T-cell (primary cell): ENCODE measurements at regions not wholly inside any gene's neighbourhood (a gene's known extent, or its start where the extent isn't known, plus 50 kb on each side); places are given as distances from the start of the nearest gene placed in this dataset.

Experiments
- ATAC-seq, 4 experiments: fragments of 200-7000 bp in 3 of 4; fragments of 150-1000 bp in 1 of 4; cut with Tn5 transposase; replicated peaks in 1 of 4; 1 replicate in 3 of 4; 2 replicates in 1 of 4; pipeline ENCODE4 v1.10.0; 2021; ENCODE audit warnings: moderate library complexity in 3 of 4, mild to moderate bottlenecking in 2 of 4, moderate number of reproducible peaks in 1 of 4
- CTCF ChIA-PET, 2 donors: fragments of 300-600 bp; sonication (Branson Sonifier 250); formaldehyde crosslinking; loops; one replicate each; lab custom pipeline; 2022; ENCODE audit warnings: antibody characterized with exemption in 2 of 2; lab: Charles Lee
- POLR2A ChIA-PET, 2 donors: fragments of 300-600 bp; sonication (Branson Sonifier 250); formaldehyde crosslinking; loops; one replicate each; lab custom pipeline; 2022; ENCODE audit warnings: antibody characterized with exemption in 2 of 2; lab: Charles Lee
- DNase-seq, 35 experiments: peaks; one replicate each; pipeline versions ENCODE4 v3.0.0 to v3.0.0-alpha.2; 2013 to 2023
- H3K27ac ChIP-seq: one replicate; pipeline ENCODE4 v1.5.1; 2013; ENCODE audit warnings: low read length
- H3K27me3 ChIP-seq, 2 experiments: replicated peaks in 1 of 2; 1 replicate in 1 of 2; 2 replicates in 1 of 2; pipeline versions ENCODE4 v1.6.1 to v1.7.0; 2013; ENCODE audit warnings: low read length in 1 of 2, mixed read lengths in 1 of 2; ENCODE audit not compliant: control insufficient read depth in 2 of 2, insufficient read depth in 2 of 2; ENCODE audit errors: extremely low read depth in 1 of 2
- H3K36me3 ChIP-seq, 2 donors: 1 replicate in 1 of 2; 2 replicates in 1 of 2; pipeline versions ENCODE4 v1.6.1 to v1.7.0; 2013; ENCODE audit warnings: low read length in 1 of 2; ENCODE audit not compliant: control insufficient read depth in 2 of 2, insufficient read depth in 1 of 2; ENCODE audit errors: extremely low read depth in 1 of 2
- H3K4me1 ChIP-seq, 2 experiments: 1 replicate in 1 of 2; 2 replicates in 1 of 2; pipeline versions ENCODE4 v1.6.1 to v1.7.0; 2013; ENCODE audit warnings: low read length in 2 of 2, mixed read lengths in 1 of 2; ENCODE audit not compliant: insufficient read depth in 2 of 2, control insufficient read depth in 1 of 2; ENCODE audit errors: extremely low read depth in 1 of 2
- H3K4me3 ChIP-seq, 2 donors: 1 replicate in 1 of 2; 2 replicates in 1 of 2; pipeline versions ENCODE4 v1.5.1 to v1.7.0; 2013; ENCODE audit warnings: mild to moderate bottlenecking in 2 of 2, low read length in 1 of 2, moderate library complexity in 1 of 2; ENCODE audit not compliant: control insufficient read depth in 1 of 2; ENCODE audit errors: extremely low read depth in 1 of 2
- H3K9me3 ChIP-seq: 2 replicates; pipeline ENCODE4 v1.7.0; 2013
- H3K27ac Mint-ChIP-seq, 2 donors: one replicate each; pipeline ENCODE4 v1.8.0; 2020 to 2021; ENCODE audit warnings: mild to moderate bottlenecking in 2 of 2, mixed read lengths in 2 of 2
- H3K27me3 Mint-ChIP-seq, 2 donors: one replicate each; pipeline ENCODE4 v1.8.0; 2021 to 2022; ENCODE audit warnings: mixed read lengths in 2 of 2
- H3K36me3 Mint-ChIP-seq: one replicate; pipeline ENCODE4 v1.8.0; 2021; ENCODE audit warnings: mixed read lengths
- H3K4me1 Mint-ChIP-seq, 3 donors: one replicate each; pipeline ENCODE4 v1.8.0; 2020 to 2022; ENCODE audit warnings: mixed read lengths in 3 of 3, mild to moderate bottlenecking in 1 of 3
- H3K4me3 Mint-ChIP-seq, 3 donors: one replicate each; pipeline ENCODE4 v1.8.0; 2020 to 2022; ENCODE audit warnings: mild to moderate bottlenecking in 3 of 3, mixed read lengths in 3 of 3, moderate library complexity in 3 of 3
- H3K9me3 Mint-ChIP-seq, 3 donors: one replicate each; pipeline ENCODE4 v1.8.0; 2020 to 2022; ENCODE audit warnings: mixed read lengths in 3 of 3
- WGBS: methylation state at CpG from one replicate; pipeline ENCODE4 v1.1.5; 2013; ENCODE audit warnings: missing lambda C conversion rate; ENCODE audit not compliant: insufficient coverage; 5-methylcytosine and 5-hydroxymethylcytosine counted together

DNA sequence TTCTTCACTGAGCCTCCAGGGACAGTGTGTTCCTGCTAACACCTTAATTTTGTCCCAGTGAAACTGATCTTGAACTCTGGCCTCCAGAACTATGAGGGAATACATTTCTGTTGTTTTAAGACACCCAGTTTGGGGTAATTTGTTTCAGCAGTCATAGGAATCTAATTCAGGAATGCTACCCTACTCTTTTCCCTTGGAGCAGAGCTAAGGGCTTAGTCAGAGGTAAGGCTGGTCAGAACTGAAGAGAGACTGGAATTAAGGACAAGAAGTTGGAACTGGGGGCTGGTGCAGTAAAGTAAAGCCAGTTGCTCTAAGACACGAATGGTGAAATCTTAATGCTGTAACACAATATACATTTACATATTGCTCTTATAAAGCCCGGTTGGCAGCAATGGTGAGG lies 809.7 kb downstream of the MAFB start:
- no CpG with 5 or more reads among the region's 2 CpGs for WGBS
- H3K4me1 Mint-ChIP-seq: no peaks in the 10 kb centered on the region
- H3K9me3 ChIP-seq: no peaks in the 10 kb centered on the region
- CTCF ChIA-PET: no interaction called here
- H3K27me3 ChIP-seq: peaks cover 0 to 5% of the 10 kb centered on the region in 2 experiments
- ATAC-seq: no peak
- peaks cover 0 to 5% (median 4%) of the 10 kb centered on the region in 3 donors for H3K9me3 Mint-ChIP-seq
- no peak overlapping the region for H3K4me3 Mint-ChIP-seq
- no peak overlapping the region for H3K27ac Mint-ChIP-seq
- peaks cover 4 to 6% of the 10 kb centered on the region in 2 donors for H3K27me3 Mint-ChIP-seq
- POLR2A ChIA-PET: no interaction called here
- H3K36me3 ChIP-seq: no peaks in the 10 kb centered on the region
- no peak for DNase-seq
- no peaks in the 10 kb centered on the region for H3K36me3 Mint-ChIP-seq
- H3K4me1 ChIP-seq: no peaks in the 10 kb centered on the region
- H3K4me3 ChIP-seq: no peak overlapping the region
- H3K27ac ChIP-seq: no peak overlapping the region

GRCh38 chr20:39878809-39879208 lies 810.2 kb downstream of the MAFB start:
- Histone ChIP-seq H3K27me3 (peaks cover 0 to 5% of the 10 kb centered on the region in 2 experiments), H3K4me1 (no peaks in the 10 kb centered on the region), H3K9me3 (no peaks in the 10 kb centered on the region), H3K36me3 (no peaks in the 10 kb centered on the region), H3K4me3 (no peak overlapping the region), H3K27ac (no peak overlapping the region)
- DNase-seq: no peak
- Mint-ChIP-seq H3K27ac (no peak overlapping the region), H3K4me1 (no peaks in the 10 kb centered on the region), H3K9me3 (peaks cover 0 to 5% (median 4%) of the 10 kb centered on the region in 3 donors), H3K36me3 (no peaks in the 10 kb centered on the region), H3K27me3 (peaks cover 4 to 6% of the 10 kb centered on the region in 2 donors), H3K4me3 (no peak overlapping the region)
- CTCF ChIA-PET: no interaction called here
- ATAC-seq: no peak
- WGBS: no CpG with 5 or more reads among the region's 2 CpGs
- POLR2A ChIA-PET: no interaction called here

- ChIA-PET CTCF (no interaction called here), POLR2A (no interaction called here)
- Mint-ChIP-seq H3K27me3 (peaks cover 4 to 6% of the 10 kb centered on the region in 2 donors), H3K4me1 (no peaks in the 10 kb centered on the region), H3K27ac (no peak overlapping the region), H3K36me3 (no peaks in the 10 kb centered on the region), H3K4me3 (no peak overlapping the region), H3K9me3 (peaks cover 0 to 5% (median 4%) of the 10 kb centered on the region in 3 donors)
- ATAC-seq (no peak), DNase-seq (no peak)
- Histone ChIP-seq H3K27me3 (peaks cover 0 to 5% of the 10 kb centered on the region in 2 experiments), H3K27ac (no peak overlapping the region), H3K36me3 (no peaks in the 10 kb centered on the region), H3K4me3 (no peak overlapping the region), H3K4me1 (no peaks in the 10 kb centered on the region), H3K9me3 (no peaks in the 10 kb centered on the region)
- WGBS: 50% methylated on average over 1 of the region's 2 CpGs
Observed at GRCh38 chr20:39878320-39878719, 810.7 kb downstream of the MAFB start.

- no peak overlapping the region for H3K4me3 Mint-ChIP-seq
- no peaks in the 10 kb centered on the region for H3K36me3 Mint-ChIP-seq
- ChIA-PET CTCF (no interaction called here), POLR2A (no interaction called here)
- peaks cover 0 to 5% of the 10 kb centered on the region in 2 experiments for H3K27me3 ChIP-seq
- ATAC-seq: no peak
- no peaks in the 10 kb centered on the region for H3K4me1 Mint-ChIP-seq
- DNase-seq: no peak
- no peak overlapping the region for H3K27ac ChIP-seq
- H3K27ac Mint-ChIP-seq: no peak overlapping the region
- H3K9me3 ChIP-seq: no peaks in the 10 kb centered on the region
- no peaks in the 10 kb centered on the region for H3K36me3 ChIP-seq
- H3K4me3 ChIP-seq: no peak overlapping the region
- no peaks in the 10 kb centered on the region for H3K4me1 ChIP-seq
- peaks cover 0 to 5% (median 4%) of the 10 kb centered on the region in 3 donors for H3K9me3 Mint-ChIP-seq
- H3K27me3 Mint-ChIP-seq: peaks cover 4 to 6% of the 10 kb centered on the region in 2 donors
- WGBS: 60% methylated on average over 1 of the region's 2 CpGs
Observed at GRCh38 chr20:39877788-39878187, 811.2 kb downstream of the MAFB start.

GRCh38 chr20:39876976-39877635 lies 811.9 kb downstream of the MAFB start:
- Mint-ChIP-seq H3K9me3 (peaks cover 0 to 5% (median 2%) of the 10 kb centered on the region in 3 donors), H3K36me3 (no peaks in the 10 kb centered on the region), H3K27me3 (peaks cover 4 to 6% of the 10 kb centered on the region in 2 donors), H3K4me3 (no peak overlapping the region), H3K27ac (no peak overlapping the region), H3K4me1 (no peaks in the 10 kb centered on the region)
- ChIA-PET POLR2A (no interaction called here), CTCF (no interaction called here)
- Histone ChIP-seq H3K36me3 (no peaks in the 10 kb centered on the region), H3K27ac (no peak overlapping the region), H3K27me3 (peaks cover 0 to 5% of the 10 kb centered on the region in 2 experiments), H3K4me3 (no peak overlapping the region), H3K9me3 (no peaks in the 10 kb centered on the region), H3K4me1 (no peaks in the 10 kb centered on the region)
- DNase-seq: no peak
- 79% methylated on average over 8 of the region's 10 CpGs for WGBS
- ATAC-seq: no peak

DNA sequence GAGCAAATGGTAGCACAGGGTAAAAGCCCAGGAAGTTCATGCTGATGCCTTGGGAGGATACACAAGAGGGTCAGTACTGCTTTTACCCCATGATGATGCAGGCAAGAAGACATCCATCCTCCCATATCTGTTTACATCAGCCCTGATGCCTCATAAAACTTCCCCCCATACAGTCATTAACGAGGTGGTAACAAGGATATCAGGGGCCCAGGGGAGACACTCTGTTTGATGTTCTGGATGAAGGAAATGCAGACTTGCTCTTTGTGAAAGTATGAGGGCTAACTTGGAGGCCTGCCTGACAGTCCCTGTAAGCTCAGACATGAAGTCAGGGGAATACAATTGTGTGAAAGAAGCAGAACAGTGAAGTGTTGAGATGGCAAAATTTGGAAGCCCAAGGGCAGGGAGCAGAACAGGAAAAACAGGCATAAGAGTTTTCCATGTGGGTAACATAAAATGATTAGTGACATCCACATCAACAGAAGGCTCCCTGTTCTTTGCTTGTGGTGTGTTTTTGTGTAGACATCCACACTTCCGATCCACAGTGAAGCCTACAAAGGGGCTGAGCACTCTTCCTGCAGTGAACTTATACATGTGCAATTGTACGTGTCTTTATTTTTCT lies 813.4 kb downstream of the MAFB start:
- Histone ChIP-seq H3K9me3 (no peaks in the 10 kb centered on the region), H3K4me3 (no peak overlapping the region), H3K36me3 (no peaks in the 10 kb centered on the region), H3K4me1 (no peaks in the 10 kb centered on the region), H3K27ac (no peak overlapping the region), H3K27me3 (peaks cover 0 to 5% of the 10 kb centered on the region in 2 experiments)
- no CpG with 5 or more reads among the region's 3 CpGs for WGBS
- ATAC-seq (no peak), DNase-seq (no peak)
- ChIA-PET POLR2A (no interaction called here), CTCF (no interaction called here)
- Mint-ChIP-seq H3K27ac (no peak overlapping the region), H3K27me3 (peaks cover 4 to 6% of the 10 kb centered on the region in 2 donors), H3K4me3 (no peak overlapping the region), H3K4me1 (no peaks in the 10 kb centered on the region), H3K9me3 (peaks cover 0 to 5% (median 0%) of the 10 kb centered on the region in 3 donors), H3K36me3 (no peaks in the 10 kb centered on the region)
